ENCODE measurements at regions not wholly inside any gene's neighbourhood (a gene's known extent, or its start where the extent isn't known, plus 50 kb on each side); places are given as distances from the start of the nearest gene placed in this dataset.

DNA sequence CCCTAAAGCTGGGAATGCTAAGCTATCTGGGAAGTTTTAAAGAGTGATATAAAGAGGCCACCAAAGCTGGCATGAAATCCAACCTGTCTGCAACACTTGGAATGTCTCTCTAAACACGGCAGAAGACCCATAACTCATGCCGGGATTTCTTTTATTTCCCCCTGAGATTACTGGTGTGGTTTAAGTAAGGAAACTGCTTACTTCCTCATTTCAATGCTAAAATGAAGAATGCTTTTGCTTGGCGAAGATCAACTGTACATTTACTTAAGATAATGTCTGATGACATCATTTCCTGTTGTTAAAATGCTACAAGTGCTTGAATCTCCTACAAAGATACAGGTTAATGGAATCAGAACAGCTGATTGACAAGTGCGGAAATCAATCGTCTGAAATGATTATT lies 353.8 kb upstream of the SALL3 start:
- TF ChIP-seq, protein P1, sequence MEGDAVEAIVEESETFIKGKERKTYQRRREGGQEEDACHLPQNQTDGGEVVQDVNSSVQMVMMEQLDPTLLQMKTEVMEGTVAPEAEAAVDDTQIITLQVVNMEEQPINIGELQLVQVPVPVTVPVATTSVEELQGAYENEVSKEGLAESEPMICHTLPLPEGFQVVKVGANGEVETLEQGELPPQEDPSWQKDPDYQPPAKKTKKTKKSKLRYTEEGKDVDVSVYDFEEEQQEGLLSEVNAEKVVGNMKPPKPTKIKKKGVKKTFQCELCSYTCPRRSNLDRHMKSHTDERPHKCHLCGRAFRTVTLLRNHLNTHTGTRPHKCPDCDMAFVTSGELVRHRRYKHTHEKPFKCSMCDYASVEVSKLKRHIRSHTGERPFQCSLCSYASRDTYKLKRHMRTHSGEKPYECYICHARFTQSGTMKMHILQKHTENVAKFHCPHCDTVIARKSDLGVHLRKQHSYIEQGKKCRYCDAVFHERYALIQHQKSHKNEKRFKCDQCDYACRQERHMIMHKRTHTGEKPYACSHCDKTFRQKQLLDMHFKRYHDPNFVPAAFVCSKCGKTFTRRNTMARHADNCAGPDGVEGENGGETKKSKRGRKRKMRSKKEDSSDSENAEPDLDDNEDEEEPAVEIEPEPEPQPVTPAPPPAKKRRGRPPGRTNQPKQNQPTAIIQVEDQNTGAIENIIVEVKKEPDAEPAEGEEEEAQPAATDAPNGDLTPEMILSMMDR (optimal IDR thresholded peaks at IDR 0.05 in 1 of 3, IDR thresholded peaks at IDR 0.05 in 1 of 3, conservative IDR thresholded peaks at IDR 0.05 in 1 of 3; ENCODE audit: extremely low read depth in 1 of 3, insufficient read depth in 2 of 3, low read length in 3 of 3): no peak
- TF ChIP-seq EZH2 (IDR thresholded peaks at IDR 0.05; ENCODE audit: low read length): no peak

Data from keratinocyte (primary cell).